GM13976 (cell line): ENCODE measurements at regions not wholly inside any gene's neighbourhood (a gene's known extent, or its start where the extent isn't known, plus 50 kb on each side); places are given as distances from the start of the nearest gene placed in this dataset.

ENCODE experiments used
- DNase-seq: peaks from one replicate; pipeline ENCODE4 v3.0.0; 2012; ENCODE audit warnings: low spot score
- in situ Hi-C: fragments of 300-500 bp; cut with MboI; formaldehyde crosslinking; loops from one replicate; pipeline ENCODE4 v1.12.0; 2022; ENCODE audit warnings: low sequenced_read_pairs, mixed read lengths, inconsistent platforms; ENCODE audit not compliant: unreplicated experiment
- TF ChIP-seq, protein P1 (sequence below): IDR thresholded peaks from 2 replicates; pipeline ENCODE4 v1.5.1; 2012; ENCODE audit warnings: borderline replicate concordance, mild to moderate bottlenecking; ENCODE audit not compliant: insufficient read depth; ENCODE audit errors: extremely low read depth, missing control alignments, control extremely low read depth

DNA sequence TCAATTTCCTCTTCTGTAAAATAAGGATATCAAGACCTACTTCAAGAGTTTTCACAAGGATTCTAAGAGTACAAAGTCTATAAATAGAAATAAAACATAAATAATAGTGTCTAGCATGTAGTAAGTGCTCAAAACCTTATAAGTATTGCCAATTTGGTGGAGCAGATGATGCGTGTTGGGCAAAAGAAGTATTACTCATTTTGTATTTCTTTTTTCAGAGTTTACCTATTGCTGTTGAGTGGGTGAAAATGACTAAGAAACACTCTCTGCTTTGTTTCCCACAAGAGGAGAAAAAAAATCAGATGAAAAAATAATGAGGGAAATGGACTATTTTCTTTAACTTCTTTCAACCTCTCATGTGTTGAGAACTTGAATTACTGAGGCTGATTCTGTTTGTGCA, 103.3 kb upstream of the KCNK2 start:
- no peak for DNase-seq
- in situ Hi-C loops: no loop called here
- TF ChIP-seq, protein P1, sequence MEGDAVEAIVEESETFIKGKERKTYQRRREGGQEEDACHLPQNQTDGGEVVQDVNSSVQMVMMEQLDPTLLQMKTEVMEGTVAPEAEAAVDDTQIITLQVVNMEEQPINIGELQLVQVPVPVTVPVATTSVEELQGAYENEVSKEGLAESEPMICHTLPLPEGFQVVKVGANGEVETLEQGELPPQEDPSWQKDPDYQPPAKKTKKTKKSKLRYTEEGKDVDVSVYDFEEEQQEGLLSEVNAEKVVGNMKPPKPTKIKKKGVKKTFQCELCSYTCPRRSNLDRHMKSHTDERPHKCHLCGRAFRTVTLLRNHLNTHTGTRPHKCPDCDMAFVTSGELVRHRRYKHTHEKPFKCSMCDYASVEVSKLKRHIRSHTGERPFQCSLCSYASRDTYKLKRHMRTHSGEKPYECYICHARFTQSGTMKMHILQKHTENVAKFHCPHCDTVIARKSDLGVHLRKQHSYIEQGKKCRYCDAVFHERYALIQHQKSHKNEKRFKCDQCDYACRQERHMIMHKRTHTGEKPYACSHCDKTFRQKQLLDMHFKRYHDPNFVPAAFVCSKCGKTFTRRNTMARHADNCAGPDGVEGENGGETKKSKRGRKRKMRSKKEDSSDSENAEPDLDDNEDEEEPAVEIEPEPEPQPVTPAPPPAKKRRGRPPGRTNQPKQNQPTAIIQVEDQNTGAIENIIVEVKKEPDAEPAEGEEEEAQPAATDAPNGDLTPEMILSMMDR: no peak

DNA sequence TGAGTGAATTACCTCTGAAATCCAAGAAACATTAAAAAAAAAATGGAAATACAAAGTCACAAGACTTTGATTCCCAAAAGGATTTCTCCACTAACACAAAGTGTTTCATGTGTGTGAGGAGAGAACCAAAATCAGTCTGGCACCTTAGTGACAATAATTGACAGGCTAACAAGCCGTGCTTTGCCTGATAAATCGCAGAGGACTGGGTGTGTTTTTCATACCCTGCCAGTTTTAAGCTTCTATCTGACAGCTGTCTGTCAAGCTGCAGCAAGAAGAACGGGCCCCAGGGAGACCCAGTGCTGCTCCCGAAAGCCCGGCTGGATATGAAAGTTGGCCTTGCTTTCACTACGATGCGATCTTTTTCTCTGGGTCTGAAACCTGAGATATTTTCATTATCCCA, 101.6 kb upstream of the KCNK2 start:
- TF ChIP-seq, protein P1: no peak
- no peak for DNase-seq
- in situ Hi-C loops: no loop called here

DNA sequence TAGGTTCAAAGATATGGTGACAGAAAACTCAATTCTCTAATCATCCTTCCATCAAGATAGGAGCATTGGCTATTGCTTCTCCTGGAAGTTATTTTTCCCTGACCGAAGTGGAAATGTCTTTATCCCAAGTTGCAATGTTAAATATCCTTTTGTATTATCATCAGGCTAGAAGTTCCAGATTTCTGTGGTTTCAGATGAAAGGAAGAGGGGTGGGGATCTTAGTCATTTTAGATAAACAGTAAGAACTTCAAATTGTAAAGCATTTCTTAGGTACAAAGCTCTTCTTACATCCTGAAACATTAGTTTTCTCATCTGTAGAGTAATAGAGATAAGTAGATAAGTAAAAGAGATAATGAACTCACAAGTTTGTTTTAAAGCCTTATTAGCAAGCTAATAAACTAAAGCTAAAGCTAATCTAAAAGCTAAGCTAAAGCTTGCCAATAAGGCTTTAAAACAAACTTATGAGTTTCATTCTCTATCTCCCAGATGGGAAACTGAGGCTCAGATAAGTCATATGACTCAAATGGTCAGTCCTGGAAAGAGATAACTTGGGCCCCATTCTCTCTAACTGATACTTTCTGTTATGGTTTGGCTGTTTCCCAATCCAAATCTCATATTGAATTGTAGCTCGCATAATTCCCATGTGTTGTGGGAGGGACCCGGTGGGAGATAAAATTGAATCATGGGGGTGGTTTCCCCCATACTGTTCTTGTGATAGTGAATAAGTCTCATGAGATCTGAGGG, 99.2 kb upstream of the KCNK2 start:
- in situ Hi-C loops: no loop called here

DNA sequence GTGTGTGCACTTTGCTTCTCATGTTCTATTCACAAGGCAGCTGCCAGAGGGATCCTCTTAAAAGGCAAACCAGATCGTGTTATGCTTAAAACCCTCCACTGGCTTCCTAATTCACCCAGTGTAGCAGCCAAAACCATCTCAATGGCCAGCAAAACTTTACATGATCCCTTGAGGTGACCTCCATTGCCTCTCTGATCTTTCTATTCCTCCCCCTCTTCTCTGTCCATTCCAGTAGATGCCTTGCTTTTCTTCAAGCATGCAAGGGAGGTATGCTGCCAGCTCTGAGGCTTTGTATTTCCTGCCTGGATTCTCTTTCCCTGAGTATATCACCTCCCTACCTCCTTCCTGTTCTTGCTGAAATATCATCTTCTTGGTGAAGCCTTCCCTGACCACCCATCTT, 93.2 kb upstream of the KCNK2 start:
- TF ChIP-seq, protein P1: no peak
- in situ Hi-C loops: no loop called here
- DNase-seq: no peak

More for the DNA sequence above, 99.2 kb upstream of the KCNK2 start:
- DNase-seq: no peak
- TF ChIP-seq, protein P1: no peak

DNA sequence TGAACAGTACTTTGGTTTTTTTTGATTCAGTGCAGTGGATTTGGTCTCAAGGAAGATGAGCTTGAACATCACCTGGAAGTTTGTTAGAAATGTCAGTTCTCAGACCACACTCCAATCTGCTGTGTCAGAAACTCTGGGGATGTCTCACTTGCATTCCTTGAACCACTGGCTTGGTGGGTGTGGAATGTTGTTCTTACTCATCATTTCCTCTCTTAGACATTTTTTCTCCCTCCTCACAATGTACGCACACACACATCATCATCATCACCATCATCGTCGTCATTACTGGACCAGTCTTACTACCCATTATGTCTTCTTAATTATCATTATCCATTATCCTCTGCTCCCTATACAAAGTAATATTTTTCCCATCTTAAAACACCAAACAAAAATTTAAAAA, 91.9 kb upstream of the KCNK2 start:
- in situ Hi-C loops: no loop called here
- TF ChIP-seq, protein P1: no peak
- DNase-seq: no peak

DNA sequence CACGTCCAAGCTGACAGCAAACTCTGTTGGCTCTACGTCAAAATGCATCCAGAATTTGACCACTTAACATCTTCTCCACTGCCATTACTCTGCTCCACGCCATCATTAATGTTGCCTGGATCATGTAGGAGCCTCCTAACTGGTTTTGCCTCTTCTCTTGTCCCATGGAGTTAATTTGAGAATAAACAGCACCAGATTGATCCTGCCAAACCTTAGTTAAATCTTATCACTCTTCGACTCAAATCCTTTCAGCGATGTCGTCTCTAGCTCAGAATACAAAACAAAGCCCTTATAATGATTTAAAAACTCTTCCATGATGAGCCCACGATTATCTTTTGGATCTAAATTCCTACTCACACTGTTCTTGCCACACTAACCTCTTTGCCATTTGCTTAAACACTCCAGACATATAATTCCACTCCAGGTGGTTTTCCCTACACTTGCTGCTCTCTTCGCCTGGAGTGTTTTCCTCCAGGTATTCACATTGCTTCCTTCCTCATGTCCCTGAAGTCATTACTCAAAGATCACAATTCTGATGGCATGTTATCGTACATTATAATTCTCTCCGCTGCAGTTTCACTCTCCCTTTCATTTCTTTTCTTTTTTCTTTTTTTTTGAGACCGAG, 90.7 kb upstream of the KCNK2 start:
- TF ChIP-seq, protein P1: no peak
- in situ Hi-C loops: no loop called here
- no peak for DNase-seq
